ELR (cell line): ENCODE measurements at regions not wholly inside any gene's neighbourhood (a gene's known extent, or its start where the extent isn't known, plus 50 kb on each side); places are given as distances from the start of the nearest gene placed in this dataset.

ENCODE experiments used
- DNase-seq: peaks from one replicate; pipeline ENCODE4 v3.0.0-alpha.2; 2015; ENCODE audit warnings: low read depth

- no peak for DNase-seq
These were observed 84.7 kb downstream of the MRPL46 start for GRCh38 chr15:88382482-88382983.

GRCh38 chr15:88378188-88378637, 89.0 kb downstream of the MRPL46 start:
- peak; percentile 40 for DNase-seq

- no peak for DNase-seq
These were observed 89.7 kb downstream of the MRPL46 start for GRCh38 chr15:88377509-88377908.

- DNase-seq, result peak; percentile 42
These were observed 90.5 kb downstream of the MRPL46 start for GRCh38 chr15:88376574-88377174.

GRCh38 chr15:88375234-88375927, 91.8 kb downstream of the MRPL46 start:
- DNase-seq, result peak; percentile 71

- no peak for DNase-seq
These were observed 102.1 kb downstream of the MRPL46 start for GRCh38 chr15:88365124-88365523.

- no peak for DNase-seq
These were observed 92.2 kb upstream of the NTRK3 start for GRCh38 chr15:88348579-88349230.

GRCh38 chr15:88345962-88346361, 89.4 kb upstream of the NTRK3 start:
- DNase-seq, result no peak

GRCh38 chr15:88344786-88345185, 88.2 kb upstream of the NTRK3 start:
- DNase-seq, result no peak

GRCh38 chr15:88342666-88343065, 86.1 kb upstream of the NTRK3 start:
- no peak for DNase-seq

GRCh38 chr15:88341653-88342052, 85.1 kb upstream of the NTRK3 start:
- no peak for DNase-seq

- no peak for DNase-seq
These were observed 84.5 kb upstream of the NTRK3 start for GRCh38 chr15:88341006-88341405.

- DNase-seq, result peak; percentile 3
These were observed 81.5 kb upstream of the NTRK3 start for GRCh38 chr15:88337993-88338392.

- DNase-seq, result no peak
These were observed 78.5 kb upstream of the NTRK3 start for GRCh38 chr15:88335074-88335473.

GRCh38 chr15:88334436-88334835, 77.9 kb upstream of the NTRK3 start:
- peak; percentile 52 for DNase-seq

- DNase-seq, result peak; percentile 36
These were observed 74.8 kb upstream of the NTRK3 start for GRCh38 chr15:88331291-88331690.

- DNase-seq, result no peak
These were observed 70.4 kb upstream of the NTRK3 start for GRCh38 chr15:88326924-88327323.

GRCh38 chr15:88324741-88325065, 68.2 kb upstream of the NTRK3 start:
- DNase-seq, result no peak

GRCh38 chr15:88323976-88324740, 67.6 kb upstream of the NTRK3 start:
- peak; percentile 32 for DNase-seq

GRCh38 chr15:88323468-88323867, 66.9 kb upstream of the NTRK3 start:
- DNase-seq, result no peak

GRCh38 chr15:88322461-88322860, 65.9 kb upstream of the NTRK3 start:
- peak; percentile 17 for DNase-seq

- no peak for DNase-seq
These were observed 64.7 kb upstream of the NTRK3 start for GRCh38 chr15:88321271-88321670.

- no peak for DNase-seq
These were observed 60.0 kb upstream of the NTRK3 start for GRCh38 chr15:88316586-88316985.
